ENCODE measurements at regions not wholly inside any gene's neighbourhood (a gene's known extent, or its start where the extent isn't known, plus 50 kb on each side); places are given as distances from the start of the nearest gene placed in this dataset.
A peak's percentile ranks its signal among the peaks of the same experiment; 100 is the strongest.

GRCh38 chr2:190785334-190785733, 95.3 kb upstream of the GLS start:
- DNase-seq = no peak

- DNase-seq = no peak
Observed at GRCh38 chr2:190786404-190787166, 94.0 kb upstream of the GLS start.

- DNase-seq = no peak
Observed at GRCh38 chr2:190787743-190788235, 92.8 kb upstream of the GLS start.

- no peak for DNase-seq
Observed at GRCh38 chr2:190789074-190790004, 91.3 kb upstream of the GLS start.

GRCh38 chr2:190791347-190791975, 89.2 kb upstream of the GLS start:
- DNase-seq = peak; percentile 7

GRCh38 chr2:190791976-190792575, 88.5 kb upstream of the GLS start:
- no peak for DNase-seq

GRCh38 chr2:190792956-190793888, 87.4 kb upstream of the GLS start:
- DNase-seq = no peak

GRCh38 chr2:190794377-190794776, 86.2 kb upstream of the GLS start:
- no peak for DNase-seq

GRCh38 chr2:190794790-190795189, 85.8 kb upstream of the GLS start:
- no peak for DNase-seq

GRCh38 chr2:190795686-190796085, 84.9 kb upstream of the GLS start:
- no peak for DNase-seq

GRCh38 chr2:190799999-190800398, 80.6 kb upstream of the GLS start:
- DNase-seq = no peak

GRCh38 chr2:190800528-190800927, 80.1 kb upstream of the GLS start:
- DNase-seq = no peak

GRCh38 chr2:190802129-190802528, 78.5 kb upstream of the GLS start:
- no peak for DNase-seq

- DNase-seq = no peak
Observed at GRCh38 chr2:190802626-190803209, 77.9 kb upstream of the GLS start.

GRCh38 chr2:190804182-190804795, 76.3 kb upstream of the GLS start:
- peak; percentile 8 for DNase-seq

GRCh38 chr2:190805126-190805525, 75.5 kb upstream of the GLS start:
- no peak for DNase-seq

GRCh38 chr2:190805843-190806242, 74.8 kb upstream of the GLS start:
- DNase-seq = no peak

- DNase-seq = no peak
Observed at GRCh38 chr2:190807886-190808285, 72.7 kb upstream of the GLS start.

GRCh38 chr2:190809139-190809764, 71.4 kb upstream of the GLS start:
- DNase-seq = no peak

Measured in skin of body (tissue), 1 donor.